ENCODE measurements at regions not wholly inside any gene's neighbourhood (a gene's known extent, or its start where the extent isn't known, plus 50 kb on each side); places are given as distances from the start of the nearest gene placed in this dataset.

- TF ChIP-seq CTCF (IDR thresholded peaks at IDR 0.05) (no peak), POLR2A (IDR thresholded peaks at IDR 0.05; ENCODE audit: low read length) (no peak)
Observed at GRCh38 chr14:26173581-26174110, 424.2 kb downstream of the NOVA1 start.

Data from A549 (cell line).